WTC11 (cell line): ENCODE measurements at regions not wholly inside any gene's neighbourhood (a gene's known extent, or its start where the extent isn't known, plus 50 kb on each side); places are given as distances from the start of the nearest gene placed in this dataset.

Experiments
- ATAC-seq: fragments of 200-7000 bp; cut with Tn5 transposase; 2 replicates; pipeline ENCODE4 v1.10.0; 2021; ENCODE audit warnings: mild to moderate bottlenecking, moderate library complexity
- CTCF ChIA-PET: fragments of 300-600 bp; sonication (Branson Sonifier 250); formaldehyde crosslinking; loops from one replicate; lab custom pipeline; 2021; ENCODE audit warnings: antibody characterized with exemption; lab: Charles Lee
- POLR2A ChIA-PET: fragments of 350-600 bp; sonication (Branson Sonifier 250); formaldehyde crosslinking; loops from one replicate; lab custom pipeline; 2021; ENCODE audit warnings: antibody characterized with exemption; lab: Charles Lee
- DNase-seq: peaks from one replicate; pipeline ENCODE4 v3.0.0; 2021; ENCODE audit warnings: low spot score
- H3K27ac Mint-ChIP-seq: 2 replicates; pipeline ENCODE4 v1.8.0; 2021; ENCODE audit warnings: mixed read lengths
- H3K27me3 Mint-ChIP-seq: 2 replicates; pipeline ENCODE4 v1.8.0; 2021; ENCODE audit warnings: low read depth, mild to moderate bottlenecking, moderate library complexity, mixed read lengths
- H3K36me3 Mint-ChIP-seq: 2 replicates; pipeline ENCODE4 v1.8.0; 2021; ENCODE audit warnings: mixed read lengths
- H3K4me1 Mint-ChIP-seq: 2 replicates; pipeline ENCODE4 v1.8.0; 2022; ENCODE audit warnings: mixed read lengths
- H3K4me3 Mint-ChIP-seq: 2 replicates; pipeline ENCODE4 v1.8.0; 2021; ENCODE audit warnings: mild to moderate bottlenecking, moderate library complexity, mixed read lengths
- H3K9me3 Mint-ChIP-seq: 2 replicates; pipeline ENCODE4 v1.8.0; 2021; ENCODE audit warnings: mixed read lengths
- ATF1 ChIP-seq: sonication (generic); formaldehyde crosslinking; IDR thresholded peaks from 2 replicates; pipeline ENCODE4 v1.8.1; 2023; ENCODE audit warnings: mild to moderate bottlenecking, moderate library complexity, missing genetic modification reagents
- EMX1 ChIP-seq: fragments of 250-450 bp; sonication (Bioruptor Pico); IDR thresholded peaks from 2 replicates; pipeline ENCODE4 v1.8.0; 2021; ENCODE audit warnings: mild to moderate bottlenecking
- ESRRA ChIP-seq: sonication (generic); formaldehyde crosslinking; IDR thresholded peaks from 2 replicates; pipeline ENCODE4 v1.8.1; 2022; ENCODE audit warnings: mild to moderate bottlenecking, missing genetic modification reagents, borderline replicate concordance
- HMGXB4 ChIP-seq: sonication (generic); formaldehyde crosslinking; IDR thresholded peaks from 2 replicates; pipeline ENCODE4 v1.8.1; 2023; ENCODE audit warnings: mild to moderate bottlenecking, moderate library complexity, missing genetic modification reagents
- JAZF1 ChIP-seq: fragments of 250-450 bp; sonication (Bioruptor Pico); IDR thresholded peaks from 2 replicates; pipeline ENCODE4 v1.9.0; 2021; ENCODE audit warnings: moderate library complexity, mild to moderate bottlenecking, inconsistent platforms
- KAT7 ChIP-seq: sonication (generic); formaldehyde crosslinking; IDR thresholded peaks from 2 replicates; pipeline ENCODE4 v1.8.1; 2023; ENCODE audit warnings: missing genetic modification reagents, mild to moderate bottlenecking, borderline replicate concordance
- MAX ChIP-seq: sonication (generic); formaldehyde crosslinking; IDR thresholded peaks from 2 replicates; pipeline ENCODE4 v1.8.0; 2022; ENCODE audit warnings: mild to moderate bottlenecking, missing genetic modification reagents
- NFATC4 ChIP-seq: fragments of 250-450 bp; sonication (Bioruptor Pico); IDR thresholded peaks from 2 replicates; pipeline ENCODE4 v1.9.0; 2021; ENCODE audit warnings: mild to moderate bottlenecking
- NR2C2 ChIP-seq: sonication (generic); formaldehyde crosslinking; IDR thresholded peaks from 2 replicates; pipeline ENCODE4 v1.8.0; 2022; ENCODE audit warnings: mild to moderate bottlenecking, missing genetic modification reagents
- PREB ChIP-seq: sonication (generic); formaldehyde crosslinking; IDR thresholded peaks from 2 replicates; pipeline ENCODE4 v1.8.1; 2022; ENCODE audit warnings: mild to moderate bottlenecking, missing genetic modification reagents, moderate library complexity, borderline replicate concordance
- STAT6 ChIP-seq: sonication (generic); formaldehyde crosslinking; conservative IDR thresholded peaks from 2 replicates; pipeline ENCODE4 v1.8.1; 2023; ENCODE audit warnings: mild to moderate bottlenecking, low read depth, missing genetic modification reagents, moderate library complexity
- TP53 ChIP-seq: sonication (generic); formaldehyde crosslinking; IDR thresholded peaks from 2 replicates; pipeline ENCODE4 v1.8.1; 2023; ENCODE audit warnings: mild to moderate bottlenecking, missing genetic modification reagents
- ZMAT4 ChIP-seq: fragments of 250-450 bp; sonication (Bioruptor Pico); IDR thresholded peaks from 2 replicates; pipeline ENCODE4 v1.9.0; 2021; ENCODE audit warnings: mild to moderate bottlenecking
- ZNF263 ChIP-seq: sonication (generic); formaldehyde crosslinking; IDR thresholded peaks from 2 replicates; pipeline ENCODE4 v1.8.1; 2022; ENCODE audit warnings: low read depth, mild to moderate bottlenecking, moderate library complexity, missing genetic modification reagents
- ZNF281 ChIP-seq: sonication (generic); formaldehyde crosslinking; IDR thresholded peaks from 2 replicates; pipeline ENCODE4 v1.8.0; 2023; ENCODE audit warnings: mild to moderate bottlenecking, missing genetic modification reagents
- ZNF317 ChIP-seq: sonication (generic); formaldehyde crosslinking; IDR thresholded peaks from 2 replicates; pipeline ENCODE4 v1.8.1; 2023; ENCODE audit warnings: low read depth, mild to moderate bottlenecking, moderate library complexity, missing genetic modification reagents, borderline replicate concordance
- ZNF416 ChIP-seq: fragments of 250-450 bp; sonication (Bioruptor Pico); IDR thresholded peaks from 2 replicates; pipeline ENCODE4 v1.9.0; 2021; ENCODE audit warnings: mild to moderate bottlenecking, inconsistent platforms
- ZNF512 ChIP-seq: sonication (generic); formaldehyde crosslinking; IDR thresholded peaks from 2 replicates; pipeline ENCODE4 v1.8.1; 2022; ENCODE audit warnings: missing genetic modification reagents, borderline replicate concordance

GRCh38 chr6:51459958-51460357 lies 627.5 kb downstream of the PKHD1 start:
- H3K27ac Mint-ChIP-seq, result no peak overlapping the region
- POLR2A ChIA-PET, result no interaction called here
- H3K4me3 Mint-ChIP-seq, result no peak overlapping the region
- CTCF ChIA-PET, result no interaction called here
- DNase-seq (no peak), ATAC-seq (no peak)
- no peak for TF ChIP-seq KAT7 (CRISPR knock-in tag)
- TF ChIP-seq ZNF317, result no peak
- TF ChIP-seq ZNF281 (CRISPR knock-in tag), result no peak
- no peaks in the 10 kb centered on the region for H3K9me3 Mint-ChIP-seq
- no peaks in the 10 kb centered on the region for H3K36me3 Mint-ChIP-seq
- peaks cover 25% of the 10 kb centered on the region for H3K4me1 Mint-ChIP-seq
- no peaks in the 10 kb centered on the region for H3K27me3 Mint-ChIP-seq

- ATAC-seq (no peak), DNase-seq (no peak)
- TF ChIP-seq MAX (no peak), ESRRA (no peak), JAZF1 (CRISPR knock-in tag) (no peak), ZMAT4 (CRISPR knock-in tag) (no peak), ZNF263 (no peak)
- no peak overlapping the region for H3K4me3 Mint-ChIP-seq
- no peak overlapping the region for H3K27ac Mint-ChIP-seq
- no peaks in the 10 kb centered on the region for H3K27me3 Mint-ChIP-seq
- H3K9me3 Mint-ChIP-seq, result no peaks in the 10 kb centered on the region
- CTCF ChIA-PET, result no interaction called here
- POLR2A ChIA-PET, result no interaction called here
- peaks cover 9% of the 10 kb centered on the region for H3K4me1 Mint-ChIP-seq
- no peaks in the 10 kb centered on the region for H3K36me3 Mint-ChIP-seq
These were observed 624.5 kb downstream of the PKHD1 start for GRCh38 chr6:51462896-51463295.

- POLR2A ChIA-PET, result no interaction called here
- H3K4me3 Mint-ChIP-seq, result no peak overlapping the region
- H3K27me3 Mint-ChIP-seq, result no peaks in the 10 kb centered on the region
- no peak overlapping the region for H3K27ac Mint-ChIP-seq
- TF ChIP-seq ZMAT4 (CRISPR knock-in tag) (no peak), NR2C2 (CRISPR knock-in tag) (no peak), PREB (CRISPR knock-in tag) (no peak), ZNF512 (CRISPR knock-in tag) (no peak), STAT6 (no peak), HMGXB4 (CRISPR knock-in tag) (no peak), EMX1 (CRISPR knock-in tag) (no peak), NFATC4 (CRISPR knock-in tag) (no peak), ZNF263 (no peak), TP53 (CRISPR knock-in tag) (no peak), ESRRA (no peak), ZNF416 (CRISPR knock-in tag) (no peak), ATF1 (CRISPR knock-in tag) (no peak)
- TF ChIP-seq, all 79 proteins: peak for 0
- H3K9me3 Mint-ChIP-seq, result no peaks in the 10 kb centered on the region
- DNase-seq (no peak), ATAC-seq (no peak)
- peaks cover 11% of the 10 kb centered on the region for H3K4me1 Mint-ChIP-seq
- H3K36me3 Mint-ChIP-seq, result no peaks in the 10 kb centered on the region
- CTCF ChIA-PET, result no interaction called here
These were observed 624.1 kb downstream of the PKHD1 start for GRCh38 chr6:51463321-51463720.
